ENCODE measurements at regions not wholly inside any gene's neighbourhood (a gene's known extent, or its start where the extent isn't known, plus 50 kb on each side); places are given as distances from the start of the nearest gene placed in this dataset.
"Not testable (repeated sequence)": the region's sequence is repeated elsewhere in the genome, so short reads cannot be mapped to it uniquely, and the experiment has no call there.

DNA sequence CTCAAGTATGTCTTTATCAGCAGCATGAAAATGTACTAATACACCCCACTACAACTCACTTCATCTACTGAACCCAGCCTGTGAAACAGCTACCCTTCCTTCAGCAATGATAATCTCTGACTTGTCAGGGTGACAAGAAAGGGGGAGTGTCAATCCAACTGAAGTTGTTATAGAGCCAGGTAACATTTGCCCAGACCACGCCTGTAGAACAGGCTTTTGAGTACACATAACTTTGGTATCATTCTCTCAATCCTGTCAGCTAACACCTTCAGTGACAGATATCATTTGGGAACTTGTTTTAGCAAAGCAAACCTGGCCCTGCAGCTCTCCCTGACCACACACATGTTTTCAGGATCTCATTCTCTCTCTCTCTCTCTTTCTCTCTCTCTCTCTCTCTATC lies 592.2 kb downstream of the SMARCA1 start:
- DNase-seq: no peak

DNA sequence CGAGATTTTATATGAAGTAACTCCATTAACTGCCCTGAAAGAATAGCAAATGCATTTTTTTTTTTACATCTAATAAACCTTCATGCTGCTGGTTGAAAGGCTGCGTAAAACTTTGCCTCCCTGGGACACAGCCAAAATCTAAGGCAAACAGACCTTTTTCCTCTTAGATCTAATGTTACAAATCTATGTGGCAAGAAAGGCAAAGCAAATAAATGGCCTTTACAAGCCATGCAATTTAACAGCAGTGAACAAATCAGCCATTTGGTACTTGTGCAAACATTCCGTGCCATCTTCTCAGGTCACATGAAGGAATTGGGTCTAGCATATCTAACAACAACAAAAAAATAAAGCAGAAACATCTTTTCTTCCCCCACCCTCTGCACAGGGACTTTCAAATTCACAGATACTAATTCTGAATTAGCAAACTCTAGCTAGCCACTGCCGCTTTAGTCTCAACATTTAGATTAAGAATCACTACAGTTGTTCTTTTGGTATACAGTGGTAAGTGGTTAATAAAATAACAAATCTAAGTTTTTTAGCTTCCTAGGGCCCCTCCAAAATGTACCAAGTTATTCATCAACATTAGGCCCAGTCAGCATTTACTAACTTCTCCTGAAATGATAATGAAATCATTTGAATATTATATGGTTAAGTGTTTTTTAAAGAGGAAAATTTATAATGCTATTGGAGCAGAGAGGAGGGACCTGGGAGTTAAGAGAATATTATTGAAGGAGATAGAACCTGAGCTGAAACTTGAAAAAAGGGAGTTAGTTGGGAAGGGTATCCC lies 593.8 kb downstream of the SMARCA1 start:
- no peak for DNase-seq

DNA sequence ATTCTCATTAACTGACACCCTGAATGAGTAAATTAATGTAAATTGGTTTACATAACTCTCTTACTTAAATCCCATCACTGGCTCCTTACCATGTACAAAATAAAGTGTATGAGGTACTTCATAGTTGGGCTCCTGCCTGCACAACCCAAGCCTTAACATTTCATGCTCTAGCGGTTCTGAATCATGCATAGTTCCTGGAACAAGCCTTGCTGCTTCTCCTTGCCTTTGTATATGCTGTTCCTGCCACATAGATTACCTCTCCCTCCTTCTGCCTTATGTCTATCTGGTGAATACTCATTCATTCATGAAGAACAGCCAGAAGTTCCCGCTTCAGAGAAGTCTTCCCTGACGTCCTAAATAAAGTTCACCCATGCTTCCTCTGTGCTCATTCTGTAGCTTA lies 594.7 kb downstream of the SMARCA1 start:
- DNase-seq: no peak

DNA sequence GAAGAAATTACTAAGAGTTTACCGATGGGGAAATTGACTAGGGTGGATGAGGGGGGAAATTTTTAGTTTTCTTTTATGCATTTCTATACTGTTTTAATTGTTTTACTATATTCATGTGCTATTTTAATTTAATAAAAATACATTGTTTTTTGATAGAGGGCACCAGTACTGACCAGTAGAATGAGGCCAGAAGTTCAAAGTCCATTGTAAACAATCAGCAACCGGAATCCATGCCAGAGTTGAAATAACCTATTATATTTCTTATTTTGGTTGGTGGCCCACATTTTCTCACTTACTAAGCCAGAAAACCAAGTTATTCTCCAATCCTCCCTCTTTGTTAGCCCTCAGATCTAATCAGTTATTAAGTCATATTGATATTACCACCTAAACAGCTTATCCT lies 595.9 kb downstream of the SMARCA1 start:
- no peak for DNase-seq

DNA sequence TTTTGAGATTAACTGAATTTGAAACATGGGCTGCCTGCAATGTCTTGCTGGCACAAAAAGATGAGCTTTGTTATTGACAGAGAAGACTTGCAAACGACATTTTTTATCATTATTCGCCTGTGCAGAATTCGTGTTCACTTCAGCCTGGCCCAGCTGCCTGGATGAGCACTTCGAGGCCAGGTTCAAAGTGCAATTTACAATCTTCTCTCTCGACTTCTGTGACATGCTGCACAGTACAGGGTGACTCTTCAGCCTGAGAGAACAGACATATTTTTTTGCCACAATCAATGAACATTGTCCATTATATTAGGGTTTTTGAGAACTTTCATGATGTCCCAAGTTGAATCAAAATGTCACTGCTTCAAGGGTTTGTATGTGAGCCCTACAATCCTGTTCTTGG lies 616.5 kb downstream of the SMARCA1 start:
- DNase-seq: no peak

DNA sequence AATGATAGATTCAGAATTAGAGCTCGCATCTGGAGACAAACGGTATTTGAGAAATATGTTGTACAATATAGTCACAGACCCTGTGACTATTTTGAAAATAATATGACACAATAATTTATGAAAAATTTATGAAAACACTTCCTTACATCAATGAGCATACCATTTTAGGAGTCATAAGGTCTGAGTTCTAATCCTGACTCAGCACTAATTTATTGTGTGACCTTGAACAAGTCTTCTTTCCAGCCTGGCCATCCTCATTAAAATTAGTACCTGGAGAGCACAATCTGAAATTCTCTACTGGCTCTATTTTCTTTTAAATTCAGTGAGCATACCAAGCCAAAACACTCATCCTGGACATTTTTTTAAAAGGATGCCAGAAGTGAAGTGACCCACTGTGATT lies 622.3 kb downstream of the SMARCA1 start:
- no peak for DNase-seq

DNA sequence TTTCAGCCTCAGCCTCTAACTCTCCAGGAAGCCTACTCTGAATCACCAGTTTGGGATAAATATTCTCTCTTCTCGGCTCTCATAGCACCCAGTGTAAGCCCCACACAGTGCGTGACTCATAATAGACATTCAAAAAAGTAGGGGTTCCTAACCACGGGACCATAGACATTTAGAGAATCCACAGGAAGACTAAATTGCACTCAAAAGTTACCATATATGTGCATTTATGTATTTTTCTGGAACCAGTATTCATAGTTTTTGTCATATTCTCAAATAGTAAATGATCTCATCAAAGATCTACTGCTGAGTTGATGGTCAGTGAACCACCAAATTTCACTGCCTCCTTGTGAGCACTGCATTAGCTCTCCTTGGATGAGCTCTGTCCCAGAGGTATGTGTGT lies 625.7 kb downstream of the SMARCA1 start:
- no peak for DNase-seq

DNA sequence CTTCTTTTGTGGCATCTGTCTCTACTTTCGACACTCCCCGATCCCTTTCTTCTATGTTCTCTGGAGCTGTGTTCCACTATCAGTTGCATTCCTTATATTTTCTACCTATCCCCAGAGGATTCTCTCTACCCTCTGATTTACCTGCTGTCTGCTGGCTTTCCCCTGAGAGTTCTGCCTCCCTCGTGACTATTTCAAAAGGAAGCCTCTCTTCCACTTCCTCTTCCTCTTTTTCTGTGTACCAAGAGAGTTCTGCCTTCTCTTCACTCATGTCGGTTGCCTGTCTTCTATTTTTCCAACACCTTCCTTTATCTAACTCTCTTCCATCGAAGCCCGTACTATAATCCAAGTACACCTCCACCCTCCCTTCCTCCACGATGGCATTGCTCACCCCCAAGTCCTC lies 631.7 kb downstream of the SMARCA1 start:
- DNase-seq: no peak

DNA sequence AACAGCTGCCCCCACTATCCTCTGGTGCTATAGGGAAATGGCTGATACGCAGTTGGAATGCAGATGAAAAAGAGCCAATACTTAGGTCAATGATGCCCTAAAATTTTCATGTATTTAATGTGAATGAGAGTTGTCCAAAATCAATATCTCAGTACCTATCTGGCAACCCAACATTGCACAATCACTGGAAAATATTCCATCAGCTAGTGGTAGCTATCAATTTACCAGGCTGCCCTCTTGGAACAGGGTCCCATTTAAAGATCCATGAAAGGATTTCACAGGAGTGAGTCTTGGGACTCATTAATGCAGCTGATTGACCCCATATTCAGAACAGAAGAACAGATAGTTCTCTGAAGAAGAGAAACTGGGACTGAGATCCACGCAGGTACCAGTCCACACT lies 638.9 kb downstream of the SMARCA1 start:
- DNase-seq: no peak

DNA sequence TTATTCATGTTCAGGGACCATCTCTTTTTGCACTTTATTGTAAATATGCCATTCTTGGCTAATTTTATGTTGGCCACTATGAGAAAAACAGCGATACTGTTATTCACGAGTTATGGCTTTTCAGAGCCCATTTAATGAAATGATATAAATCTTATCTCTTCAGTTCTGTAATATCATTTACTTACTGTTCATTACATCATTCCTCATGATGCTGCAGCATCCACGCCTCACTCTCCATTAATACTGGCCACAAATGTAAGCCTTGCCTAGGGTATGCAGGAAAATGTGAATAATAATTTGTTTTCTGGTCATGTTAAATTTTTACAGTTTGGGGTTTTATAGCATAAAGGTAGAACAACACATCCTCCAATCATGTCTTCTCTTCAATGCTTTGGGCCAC lies 639.6 kb downstream of the SMARCA1 start:
- DNase-seq: no peak

DNA sequence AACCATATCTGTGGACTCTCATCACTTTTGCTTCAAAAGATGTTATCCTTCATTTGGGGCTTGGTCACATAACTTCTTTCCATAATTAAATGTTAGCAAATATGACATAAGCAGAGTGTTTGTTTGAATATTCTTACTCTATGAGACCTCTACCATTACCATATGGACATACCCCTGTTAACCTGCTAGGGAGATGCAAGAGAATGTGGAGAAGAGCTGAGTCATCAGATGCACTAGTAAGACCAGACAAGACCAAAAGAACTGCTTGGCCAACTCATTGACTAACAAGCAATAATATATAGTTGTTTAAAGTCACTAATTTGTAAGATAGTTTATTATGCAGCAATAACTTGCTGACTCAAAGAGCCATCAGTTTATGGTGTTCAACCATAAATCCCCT lies 652.9 kb downstream of the SMARCA1 start:
- no peak for DNase-seq

DNA sequence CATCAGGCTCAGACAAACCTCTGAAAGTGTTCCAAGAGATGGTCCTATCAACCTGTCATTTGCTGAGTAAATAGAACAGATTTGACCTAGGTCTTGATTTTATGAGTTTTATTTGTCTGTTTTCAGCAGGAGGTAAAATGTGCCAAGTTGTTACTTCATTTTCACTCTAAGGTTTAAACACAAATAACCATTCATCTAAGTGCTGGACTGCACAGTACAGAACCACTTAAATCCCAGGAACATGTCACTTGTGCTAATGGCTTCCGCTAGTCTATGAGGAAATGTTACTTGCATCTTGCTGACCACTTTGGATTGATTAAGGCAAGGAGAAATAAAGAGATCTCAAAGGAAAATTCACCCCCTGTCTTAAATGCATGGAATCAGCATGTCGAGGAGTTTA lies 660.7 kb downstream of the SMARCA1 start:
- no peak for DNase-seq

DNA sequence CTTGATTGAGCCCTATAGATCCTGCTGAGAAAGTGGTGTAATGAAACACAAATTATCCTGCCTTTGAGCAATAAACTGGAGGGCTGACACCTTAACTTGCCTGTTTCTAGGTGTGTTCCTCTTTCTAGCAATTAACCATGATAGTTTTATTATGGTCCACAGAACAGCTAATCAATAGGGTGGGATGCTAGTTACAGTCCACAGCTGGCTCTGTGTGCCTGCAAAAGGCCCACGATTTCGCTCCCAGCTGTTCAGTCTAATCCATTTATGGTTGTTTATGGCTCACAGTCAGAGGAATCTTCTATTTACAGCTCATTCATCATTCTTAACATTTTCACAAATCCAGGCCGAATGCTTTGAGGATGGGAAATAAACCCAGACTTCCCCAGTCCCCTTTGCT lies 674.9 kb downstream of the SMARCA1 start:
- no peak for DNase-seq

DNA sequence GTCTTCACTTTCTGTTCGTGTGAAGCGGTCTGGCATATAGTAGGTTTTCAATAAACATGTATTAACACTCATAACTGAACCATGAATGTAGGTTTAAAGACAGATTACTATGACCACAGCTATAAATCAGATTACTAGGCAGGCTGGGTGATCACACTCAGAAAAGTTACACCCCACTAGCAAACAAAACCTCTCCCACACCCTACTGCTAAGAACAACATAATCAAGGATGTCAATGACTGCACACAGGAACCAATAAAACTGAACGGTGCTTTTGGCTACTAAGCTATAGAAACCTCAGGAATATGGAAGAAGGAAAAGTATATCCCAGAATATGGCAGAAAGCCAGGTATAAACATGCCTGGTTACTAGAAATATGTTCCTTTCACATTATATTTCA lies 676.9 kb downstream of the SMARCA1 start:
- no peak for DNase-seq

DNA sequence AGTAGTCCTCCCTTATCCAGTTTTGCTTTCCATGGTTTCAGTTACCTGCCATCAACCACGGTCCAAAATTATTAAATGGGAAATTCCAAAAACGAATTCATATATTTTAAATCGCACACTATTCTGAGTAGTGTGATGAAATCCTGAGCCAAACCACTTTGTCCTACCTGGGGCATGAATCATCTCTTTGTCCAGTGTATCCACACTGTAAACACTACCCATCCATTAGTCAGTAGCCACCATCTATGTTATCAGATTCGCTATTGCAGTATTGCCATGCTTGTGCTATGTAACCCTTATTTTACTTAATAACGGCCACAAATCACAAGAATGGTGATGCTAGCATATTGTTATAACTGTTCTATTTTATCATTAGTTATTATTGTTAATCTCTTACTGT lies 704.6 kb downstream of the SMARCA1 start:
- no peak for DNase-seq

DNA sequence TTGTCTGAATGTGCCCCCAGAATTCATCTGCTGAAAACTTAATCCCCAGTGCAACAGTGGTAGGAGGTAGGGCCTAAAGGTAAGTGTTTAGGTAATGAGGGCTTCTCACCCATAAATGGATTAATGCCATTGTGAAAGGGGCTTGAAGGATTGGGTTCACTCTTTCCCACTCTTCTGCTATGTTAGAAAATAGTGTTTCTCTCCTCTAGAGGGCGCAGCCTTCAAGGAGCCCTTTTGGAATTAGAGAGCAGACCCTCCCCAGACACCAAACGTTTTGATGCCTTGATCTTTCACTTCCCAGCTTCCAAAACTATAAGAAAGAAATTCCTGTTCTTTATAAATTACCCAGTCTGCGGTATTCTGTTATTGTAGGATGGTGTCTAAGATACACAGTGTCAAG lies 706.4 kb downstream of the SMARCA1 start:
- DNase-seq: no peak

DNA sequence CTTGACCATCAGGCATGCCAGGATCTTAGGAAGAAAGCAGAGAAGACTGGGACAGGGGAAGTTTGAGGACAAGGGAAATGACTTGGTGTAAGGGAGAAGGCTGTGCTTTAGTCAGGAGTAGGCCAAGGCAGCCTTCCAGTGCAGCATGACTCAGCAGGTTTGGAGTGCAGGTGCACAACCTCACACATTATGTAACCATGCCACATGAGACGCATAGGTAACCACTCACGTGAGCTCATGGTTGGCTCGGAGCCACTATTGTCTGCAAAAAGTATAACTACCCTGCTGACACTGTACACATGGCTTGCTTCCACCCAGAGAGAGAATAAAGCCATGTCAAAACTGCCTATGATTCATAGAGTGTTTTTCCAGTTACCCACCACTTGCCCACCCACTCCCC lies 715.9 kb downstream of the SMARCA1 start:
- DNase-seq: no peak

DNA sequence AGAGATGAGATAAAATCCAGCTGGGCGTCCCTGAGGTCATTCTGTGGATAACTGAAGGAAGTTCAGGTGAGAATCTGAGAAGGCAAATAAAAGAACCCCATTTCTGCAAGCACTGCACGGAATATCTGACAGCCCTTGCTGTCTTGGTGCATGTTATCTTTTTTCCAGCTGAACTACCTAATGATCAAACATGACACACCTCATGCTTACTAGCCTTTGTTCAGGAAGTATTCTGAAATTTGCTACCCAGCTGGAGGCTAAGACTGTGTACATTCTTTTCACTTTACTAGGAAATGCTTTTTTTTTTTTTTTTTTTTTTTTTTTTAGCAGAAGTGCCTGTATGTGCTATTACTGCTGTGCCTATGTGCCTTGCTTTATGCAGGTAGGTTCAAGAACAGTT lies 718.1 kb downstream of the SMARCA1 start:
- DNase-seq: no peak

DNA sequence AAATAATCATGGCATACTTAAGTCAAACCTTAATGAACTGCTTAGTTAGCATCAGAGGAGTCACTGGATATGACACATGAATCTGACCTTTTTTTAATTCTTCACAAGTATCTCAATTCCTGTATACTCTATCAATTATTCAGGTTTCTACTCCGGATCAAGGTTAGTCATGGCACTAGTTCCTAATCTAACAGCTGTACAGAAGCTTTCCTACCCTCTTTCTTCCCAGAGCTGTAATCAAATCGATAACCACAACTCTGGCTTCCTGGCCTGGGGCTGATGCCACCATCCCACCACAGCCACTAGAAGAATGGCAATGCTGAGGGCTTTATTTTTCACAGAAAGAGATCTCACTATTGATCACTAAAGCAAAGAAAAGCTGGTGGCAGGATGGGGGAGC lies 718.5 kb downstream of the SMARCA1 start:
- no peak for DNase-seq

DNA sequence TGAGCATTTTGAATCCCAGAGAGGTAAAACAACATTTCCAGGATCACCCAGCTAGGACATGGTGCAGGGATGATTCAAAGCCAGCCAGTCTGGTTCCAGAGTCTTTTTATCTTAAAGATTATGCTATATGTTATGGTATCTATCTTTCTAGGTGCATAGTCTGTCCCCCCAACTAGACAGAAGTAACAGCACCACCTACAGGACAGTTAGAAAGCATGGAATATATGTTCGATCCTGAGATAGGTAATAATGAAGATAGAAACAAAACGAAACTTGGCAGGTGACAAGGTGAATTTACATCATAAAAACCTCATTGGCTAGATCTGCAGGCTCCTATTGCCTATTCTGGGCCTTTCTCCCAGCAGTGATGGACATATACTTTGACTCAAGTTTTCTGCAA lies 723.2 kb downstream of the SMARCA1 start:
- no peak for DNase-seq

DNA sequence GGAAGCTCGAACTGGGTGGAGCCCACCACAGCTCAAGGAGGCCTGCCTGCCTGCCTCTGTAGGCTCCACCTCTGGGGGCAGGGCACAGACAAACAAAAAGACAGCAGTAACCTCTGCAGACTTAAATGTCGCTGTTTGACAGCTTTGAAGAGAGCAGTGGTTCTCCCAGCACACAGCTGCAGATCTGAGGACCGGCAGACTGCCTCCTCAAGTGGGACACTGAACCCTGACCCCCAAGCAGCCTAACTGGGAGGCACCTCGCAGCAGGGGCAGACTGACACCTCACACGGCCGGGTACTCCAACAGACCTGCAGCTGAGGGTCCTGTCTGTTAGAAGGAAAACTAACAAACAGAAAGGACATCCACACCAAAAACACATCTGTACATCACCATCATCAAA lies 730.9 kb upstream of the ACTRT1 start:
- not testable (repeated sequence) for DNase-seq

DNA sequence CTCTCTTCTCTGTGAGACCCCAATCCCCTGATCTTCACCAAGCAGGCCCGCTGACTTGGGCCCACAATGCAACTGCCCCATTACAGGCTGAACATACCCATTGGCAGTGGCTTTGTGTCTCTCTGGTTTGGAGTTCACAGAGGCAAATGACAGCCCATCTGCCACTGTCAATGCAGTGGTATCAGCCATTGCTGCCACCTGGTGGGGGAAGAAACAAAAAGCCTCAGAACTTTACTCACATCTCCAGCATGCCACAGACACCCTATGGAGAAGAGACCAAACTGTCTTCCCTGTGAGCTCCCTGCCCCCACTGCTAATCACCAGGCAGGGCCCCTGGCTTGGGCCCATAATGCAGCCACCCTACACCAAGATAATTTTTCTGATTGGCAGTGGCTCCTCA lies 729.3 kb upstream of the ACTRT1 start:
- DNase-seq: peak; percentile 67

DNA sequence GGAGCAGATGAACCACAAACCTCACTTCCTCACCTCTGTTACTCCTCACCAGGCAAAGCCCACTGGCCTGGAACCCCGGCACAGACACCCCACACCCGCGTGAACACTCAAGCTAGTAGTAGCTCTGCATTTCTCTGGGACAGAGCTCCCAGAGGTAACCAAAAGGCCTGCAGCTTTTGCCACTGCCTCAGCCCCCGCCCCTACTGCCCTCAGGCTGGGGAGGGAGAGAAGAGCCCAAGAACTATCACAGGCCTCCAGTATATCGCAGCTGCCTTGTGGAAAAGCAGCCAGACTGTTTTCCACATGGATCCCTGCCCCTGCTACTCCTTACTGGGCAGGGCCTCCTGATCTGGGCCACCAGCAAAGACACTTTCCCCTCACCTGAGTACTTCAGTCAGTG lies 728.7 kb upstream of the ACTRT1 start:
- DNase-seq: no peak

DNA sequence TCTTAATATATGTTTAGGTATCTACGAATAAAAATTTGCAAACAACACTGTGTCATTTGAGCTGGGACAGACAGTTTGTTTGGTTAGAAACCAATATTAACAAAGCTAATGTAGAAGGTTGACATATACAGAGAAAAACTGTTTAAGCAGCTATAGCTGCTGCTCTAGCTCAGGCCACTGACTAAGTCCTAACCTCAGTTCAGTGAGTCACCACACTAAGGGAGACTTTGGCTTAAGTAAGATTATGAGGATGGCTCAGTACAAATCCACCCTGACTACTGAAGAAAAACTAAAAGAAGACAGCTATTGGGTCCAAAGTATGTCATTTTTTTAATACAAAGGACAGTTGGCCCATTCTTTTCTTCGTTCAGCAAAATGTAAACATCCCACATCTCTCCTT lies 717.3 kb upstream of the ACTRT1 start:
- no peak for DNase-seq

DNA sequence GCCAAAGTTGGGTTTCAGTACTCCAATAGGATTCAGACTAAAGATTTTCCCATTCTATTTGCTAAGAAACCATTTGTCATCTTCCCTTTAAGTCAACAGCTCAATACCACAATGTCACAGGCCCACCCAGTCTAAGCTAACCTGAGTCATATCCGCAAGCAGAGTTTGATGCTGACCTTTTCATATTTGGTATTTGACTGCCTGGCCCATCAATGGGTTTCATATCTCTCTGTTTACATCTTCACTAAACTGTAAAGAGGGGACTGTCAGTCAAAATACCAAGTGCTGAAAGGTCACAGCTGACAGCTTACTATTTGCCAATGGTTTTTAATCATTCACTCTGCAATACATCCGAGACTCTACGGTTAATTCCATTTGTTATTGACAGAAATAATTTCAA lies 707.5 kb upstream of the ACTRT1 start:
- no peak for DNase-seq

DNA sequence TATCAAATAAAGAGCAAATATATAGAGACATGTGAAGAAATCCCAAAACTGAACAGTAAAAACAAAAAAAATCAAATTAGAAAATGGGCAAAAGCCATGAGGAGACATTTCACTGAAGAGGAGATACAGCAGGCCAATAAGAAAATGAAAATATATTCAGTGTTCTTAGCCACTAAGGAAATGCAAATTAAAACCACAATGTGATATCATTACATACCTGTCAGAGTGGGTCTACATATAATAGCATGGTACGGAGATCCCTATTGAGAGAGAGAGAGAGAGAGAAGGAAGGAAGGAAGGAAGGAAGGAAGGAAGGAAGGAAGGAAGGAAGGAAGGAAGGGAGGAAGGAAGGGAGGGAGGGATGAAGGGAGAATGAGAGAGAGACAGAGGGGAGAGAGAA lies 707.0 kb upstream of the ACTRT1 start:
- DNase-seq: no peak
